GM06990 (cell line): ENCODE measurements at regions not wholly inside any gene's neighbourhood (a gene's known extent, or its start where the extent isn't known, plus 50 kb on each side); places are given as distances from the start of the nearest gene placed in this dataset.

Experiments used
- DNase-seq: peaks from one replicate; pipeline ENCODE4 v3.0.0-alpha.2; 2011; ENCODE audit not compliant: insufficient read length; ENCODE audit errors: extremely low read depth
- H3K27me3 ChIP-seq: replicated peaks from 2 replicates; pipeline ENCODE4 v1.6.0; 2011; ENCODE audit warnings: low read length; ENCODE audit not compliant: control insufficient read depth, insufficient read depth
- H3K36me3 ChIP-seq: 2 replicates; pipeline ENCODE4 v1.5.1; 2011; ENCODE audit warnings: low read length; ENCODE audit not compliant: control insufficient read depth, insufficient read depth
- H3K4me3 ChIP-seq: replicated peaks from 2 replicates; pipeline ENCODE4 v1.5.1; 2011; ENCODE audit warnings: low read depth, mild to moderate bottlenecking, control low read depth, low read length
- TF ChIP-seq, protein P1 (sequence below): IDR thresholded peaks from 2 replicates; pipeline ENCODE4 v1.5.1; 2011; ENCODE audit warnings: low read length, control low read depth, mild to moderate bottlenecking, inconsistent platforms; ENCODE audit not compliant: insufficient read depth, poor library complexity, severe bottlenecking

DNA sequence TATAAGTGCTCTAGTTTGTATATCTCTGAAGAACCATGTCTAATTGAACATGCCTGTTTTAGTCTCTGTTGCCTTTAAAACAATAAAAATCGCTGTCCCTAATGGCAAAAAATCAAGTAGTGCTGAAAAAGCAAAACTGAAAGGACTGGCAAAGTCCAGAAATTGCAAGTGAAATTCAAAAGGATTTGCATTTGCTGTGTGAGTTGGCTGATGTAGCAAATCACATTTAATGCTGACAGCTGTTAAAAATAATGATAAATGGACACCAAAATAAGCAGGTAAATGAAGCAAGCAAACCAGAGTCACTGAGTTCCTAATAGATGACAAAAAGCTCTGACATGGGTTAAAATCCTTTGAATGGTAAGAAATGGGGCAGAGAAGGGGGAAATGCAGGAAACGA lies 874.1 kb downstream of the GRM8 start:
- Histone ChIP-seq H3K27me3 (no peaks in the 10 kb centered on the region), H3K4me3 (no peak overlapping the region), H3K36me3 (no peaks in the 10 kb centered on the region)
- TF ChIP-seq, protein P1, sequence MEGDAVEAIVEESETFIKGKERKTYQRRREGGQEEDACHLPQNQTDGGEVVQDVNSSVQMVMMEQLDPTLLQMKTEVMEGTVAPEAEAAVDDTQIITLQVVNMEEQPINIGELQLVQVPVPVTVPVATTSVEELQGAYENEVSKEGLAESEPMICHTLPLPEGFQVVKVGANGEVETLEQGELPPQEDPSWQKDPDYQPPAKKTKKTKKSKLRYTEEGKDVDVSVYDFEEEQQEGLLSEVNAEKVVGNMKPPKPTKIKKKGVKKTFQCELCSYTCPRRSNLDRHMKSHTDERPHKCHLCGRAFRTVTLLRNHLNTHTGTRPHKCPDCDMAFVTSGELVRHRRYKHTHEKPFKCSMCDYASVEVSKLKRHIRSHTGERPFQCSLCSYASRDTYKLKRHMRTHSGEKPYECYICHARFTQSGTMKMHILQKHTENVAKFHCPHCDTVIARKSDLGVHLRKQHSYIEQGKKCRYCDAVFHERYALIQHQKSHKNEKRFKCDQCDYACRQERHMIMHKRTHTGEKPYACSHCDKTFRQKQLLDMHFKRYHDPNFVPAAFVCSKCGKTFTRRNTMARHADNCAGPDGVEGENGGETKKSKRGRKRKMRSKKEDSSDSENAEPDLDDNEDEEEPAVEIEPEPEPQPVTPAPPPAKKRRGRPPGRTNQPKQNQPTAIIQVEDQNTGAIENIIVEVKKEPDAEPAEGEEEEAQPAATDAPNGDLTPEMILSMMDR, result no peak
- DNase-seq, result no peak

DNA sequence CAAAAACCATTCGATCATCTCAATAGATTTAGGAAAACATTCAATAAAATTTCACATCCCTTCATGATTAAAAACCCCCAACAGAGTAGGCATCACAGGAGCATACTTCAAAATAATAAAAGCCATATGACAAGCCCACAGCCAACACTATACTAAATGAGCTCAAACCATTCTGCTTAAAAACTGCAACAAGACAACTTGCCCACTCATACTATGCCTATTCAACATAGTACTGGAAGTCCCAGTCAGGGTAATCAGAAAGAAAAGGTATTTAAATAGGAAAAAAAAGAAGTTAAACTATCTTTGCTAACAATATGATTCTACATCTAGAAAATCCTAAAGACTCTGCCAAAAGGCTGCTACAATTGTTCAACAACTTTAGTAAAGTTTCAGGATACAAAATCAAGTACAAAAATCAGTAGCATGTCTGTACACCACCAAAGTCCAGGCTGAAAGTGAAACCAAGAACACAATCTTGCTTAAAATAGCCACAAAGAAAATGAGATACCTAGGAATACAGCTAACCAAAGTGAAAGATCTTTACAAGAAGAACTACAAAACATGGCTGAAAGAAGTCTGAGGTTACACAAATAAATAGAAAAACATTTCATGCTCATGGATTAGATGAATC lies 882.6 kb downstream of the GRM8 start:
- Histone ChIP-seq H3K27me3 (no peaks in the 10 kb centered on the region), H3K36me3 (no peaks in the 10 kb centered on the region), H3K4me3 (no peak overlapping the region)
- DNase-seq, result no peak
- TF ChIP-seq, protein P1, result no peak

DNA sequence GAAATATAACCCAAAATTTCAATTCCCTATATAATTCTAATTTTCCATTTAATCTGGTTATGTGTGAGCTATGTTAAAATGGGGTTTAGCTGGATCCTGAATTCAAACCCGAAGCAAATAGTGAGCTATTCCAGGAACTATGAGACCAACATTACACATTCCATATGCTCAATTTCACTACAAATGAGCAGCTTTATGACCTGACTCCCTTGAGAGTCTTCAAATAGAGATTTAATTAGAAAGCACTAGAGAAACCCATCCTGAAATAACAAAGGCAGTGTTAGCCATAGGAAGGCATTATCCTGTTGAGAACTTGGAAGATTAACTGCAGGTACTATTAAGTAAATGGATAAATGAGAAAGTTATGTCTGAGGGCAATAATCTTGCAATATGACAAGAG lies 890.0 kb downstream of the GRM8 start:
- Histone ChIP-seq H3K27me3 (no peaks in the 10 kb centered on the region), H3K36me3 (no peaks in the 10 kb centered on the region), H3K4me3 (no peak overlapping the region)
- no peak for DNase-seq
- TF ChIP-seq, protein P1, result no peak

DNA sequence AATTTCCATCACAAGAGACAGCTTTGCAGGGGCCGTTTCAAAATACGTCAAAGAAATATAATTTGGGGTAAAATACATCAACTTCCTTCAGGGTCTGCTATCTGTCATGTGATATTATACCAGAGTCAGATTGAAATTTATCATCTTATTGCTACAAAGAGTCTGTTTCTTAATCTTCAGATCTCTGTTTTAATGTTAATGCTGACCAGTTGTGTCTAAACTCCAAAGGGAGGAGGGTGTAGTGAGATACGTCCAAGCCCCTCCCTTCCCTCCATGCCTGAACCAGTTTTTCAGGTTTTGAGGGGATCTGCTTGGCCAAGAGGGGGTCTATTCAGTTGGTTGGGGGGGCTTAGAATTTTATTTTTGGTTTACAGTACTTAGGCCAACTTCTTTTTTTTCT lies 891.6 kb downstream of the GRM8 start:
- TF ChIP-seq, protein P1, result no peak
- Histone ChIP-seq H3K36me3 (no peaks in the 10 kb centered on the region), H3K27me3 (no peaks in the 10 kb centered on the region), H3K4me3 (no peak overlapping the region)
- no peak for DNase-seq

DNA sequence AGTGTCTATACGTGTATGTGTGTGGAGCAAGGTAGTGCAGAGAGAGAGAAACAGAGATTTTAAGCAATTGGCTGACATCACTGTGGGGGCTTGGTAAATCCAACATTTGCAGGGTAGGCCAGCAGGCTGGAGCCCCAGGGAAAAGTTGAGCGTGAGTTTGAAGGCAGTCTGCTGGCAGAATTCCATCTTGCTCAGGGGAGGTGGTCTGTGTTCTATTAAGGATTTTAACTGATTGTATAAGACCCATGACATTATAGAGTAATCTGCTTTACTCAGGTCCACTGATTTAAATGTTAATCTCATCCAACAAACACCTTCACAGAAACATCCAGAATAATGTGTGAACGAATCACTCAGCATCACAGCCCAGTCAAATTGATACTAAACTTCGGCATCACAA lies 912.9 kb downstream of the GRM8 start:
- TF ChIP-seq, protein P1, result no peak
- no peak for DNase-seq
- no peak overlapping the region for H3K4me3 ChIP-seq
- no peaks in the 10 kb centered on the region for H3K27me3 ChIP-seq
- no peaks in the 10 kb centered on the region for H3K36me3 ChIP-seq

DNA sequence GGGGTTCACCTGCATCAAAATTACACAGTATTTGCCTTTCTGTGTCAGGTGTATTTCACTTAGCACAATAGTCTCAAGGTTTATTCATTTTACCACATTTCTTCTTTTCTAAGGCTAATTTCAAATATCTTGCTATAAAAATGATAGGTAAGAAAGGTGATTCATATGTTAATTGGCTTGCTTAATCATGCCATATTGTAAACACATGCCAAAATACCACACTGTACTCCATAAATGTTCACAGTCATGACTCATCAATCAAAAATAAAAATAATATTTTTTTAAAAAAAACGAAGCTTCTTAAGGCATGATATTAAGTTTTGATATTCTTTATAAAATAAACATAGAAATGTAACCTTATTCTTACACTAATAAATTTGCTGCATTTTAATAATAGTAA lies 947.1 kb downstream of the GRM8 start:
- DNase-seq, result no peak
- no peak overlapping the region for H3K4me3 ChIP-seq

More for the DNA sequence above, 947.1 kb downstream of the GRM8 start:
- TF ChIP-seq, protein P1, result no peak
- no peaks in the 10 kb centered on the region for H3K36me3 ChIP-seq
- no peaks in the 10 kb centered on the region for H3K27me3 ChIP-seq
